ENCODE measurements at regions not wholly inside any gene's neighbourhood (a gene's known extent, or its start where the extent isn't known, plus 50 kb on each side); places are given as distances from the start of the nearest gene placed in this dataset.

DNA sequence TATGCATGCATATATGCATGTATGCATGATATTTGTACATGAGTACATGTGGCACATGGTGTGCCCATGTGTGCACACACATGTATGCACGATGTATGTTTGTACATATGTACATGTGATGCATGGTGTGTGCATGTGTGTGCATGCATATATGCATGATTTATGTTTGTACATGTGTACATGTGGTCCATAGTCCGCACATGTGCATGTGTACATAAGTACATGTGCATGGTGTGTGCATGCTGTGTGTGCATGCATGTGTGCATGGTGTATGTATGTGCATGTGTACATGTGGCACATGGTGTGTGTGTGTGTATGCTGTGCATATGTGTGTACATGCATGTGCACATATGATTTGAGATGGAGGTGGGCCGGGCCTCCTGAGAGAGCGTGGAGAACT, 384.2 kb downstream of the TYW1 start:
- Histone ChIP-seq H3K9me1 (ENCODE audit: insufficient read depth, low read length) (no peaks in the 10 kb centered on the region; the same call in 1 of the 2 replicates), H3K9me3 (ENCODE audit: control insufficient read depth, insufficient read depth, low read length) (no peaks in the 10 kb centered on the region), H3K4ac (ENCODE audit: low read depth, low read length) (no peak overlapping the region), H3K56ac (ENCODE audit: extremely low read depth, insufficient read depth, low read length) (no peak overlapping the region), H3K27me3 (ENCODE audit: control insufficient read depth, insufficient read depth, low read length) (no peaks in the 10 kb centered on the region), H3K14ac (replicated peaks; ENCODE audit: low read depth, low read length) (no peak overlapping the region), H2BK20ac (ENCODE audit: low read depth, low read length) (no peak overlapping the region), H3K23ac (ENCODE audit: low read depth, low read length) (no peak overlapping the region), H3K4me2 (ENCODE audit: low read depth, low read length) (no peak overlapping the region), H3K4me1 (ENCODE audit: control insufficient read depth, insufficient read depth, low read length) (no peaks in the 10 kb centered on the region), H3K4me3 (ENCODE audit: insufficient read depth, low read depth, low read length) (no peak overlapping the region), H3K79me1 (ENCODE audit: low read depth in 1 of 2, low read length in 2 of 2) (no peaks in the 10 kb centered on the region), H4K5ac (ENCODE audit: low read depth, low read length) (no peak overlapping the region), H2BK120ac (ENCODE audit: low read depth, low read length) (no peak overlapping the region), H2AFZ (replicated peaks; ENCODE audit: low read length, poor library complexity) (peak overlapping the region; percentile 11), H2BK15ac (ENCODE audit: low read depth, low read length) (no peak overlapping the region), H2AK5ac (ENCODE audit: low read depth, low read length) (no peak overlapping the region), H4K20me1 (ENCODE audit: insufficient read depth, low read length) (no peaks in the 10 kb centered on the region), H4K91ac (ENCODE audit: insufficient read depth, low read depth, low read length) (no peak overlapping the region), H2AK9ac (replicated peaks; ENCODE audit: low read depth, low read length, poor library complexity) (no peak overlapping the region), H4K8ac (ENCODE audit: low read depth in 2 of 2, low read length in 2 of 2) (no peak overlapping the region), H3K27ac (ENCODE audit: insufficient read depth, low read length) (no peak overlapping the region), H3K9ac (ENCODE audit: low read depth, low read length) (no peak overlapping the region), H3K18ac (ENCODE audit: low read depth, low read length) (no peak overlapping the region), H3K36me3 (ENCODE audit: control insufficient read depth, insufficient read depth, low read length) (no peaks in the 10 kb centered on the region), H2BK5ac (ENCODE audit: low read depth, low read length, poor library complexity, severe bottlenecking) (no peak overlapping the region)
- TF ChIP-seq ELK1 (IDR thresholded peaks at IDR 0.05; ENCODE audit: borderline replicate concordance, low read depth, low read length) (no peak), CHD1 (IDR thresholded peaks at IDR 0.05; ENCODE audit: low read depth, low read length) (no peak), CEBPB (IDR thresholded peaks at IDR 0.05; ENCODE audit: low read depth, low read length) (no peak), MXI1 (IDR thresholded peaks at IDR 0.05; ENCODE audit: borderline replicate concordance, low read depth, low read length) (no peak), RAD21 (IDR thresholded peaks at IDR 0.05; ENCODE audit: low read length) (no peak), MAZ (IDR thresholded peaks at IDR 0.05; ENCODE audit: borderline replicate concordance, low read depth, low read length) (no peak), FOS (IDR thresholded peaks at IDR 0.05; ENCODE audit: low read depth, low read length) (no peak), RCOR1 (IDR thresholded peaks at IDR 0.05; ENCODE audit: insufficient replicate concordance, low read length) (no peak), NFE2L2 (IDR thresholded peaks at IDR 0.05; ENCODE audit: low read depth, low read length) (no peak), MAFK (IDR thresholded peaks at IDR 0.05; ENCODE audit: low read depth, low read length) (no peak)
- TF ChIP-seq, protein P1, sequence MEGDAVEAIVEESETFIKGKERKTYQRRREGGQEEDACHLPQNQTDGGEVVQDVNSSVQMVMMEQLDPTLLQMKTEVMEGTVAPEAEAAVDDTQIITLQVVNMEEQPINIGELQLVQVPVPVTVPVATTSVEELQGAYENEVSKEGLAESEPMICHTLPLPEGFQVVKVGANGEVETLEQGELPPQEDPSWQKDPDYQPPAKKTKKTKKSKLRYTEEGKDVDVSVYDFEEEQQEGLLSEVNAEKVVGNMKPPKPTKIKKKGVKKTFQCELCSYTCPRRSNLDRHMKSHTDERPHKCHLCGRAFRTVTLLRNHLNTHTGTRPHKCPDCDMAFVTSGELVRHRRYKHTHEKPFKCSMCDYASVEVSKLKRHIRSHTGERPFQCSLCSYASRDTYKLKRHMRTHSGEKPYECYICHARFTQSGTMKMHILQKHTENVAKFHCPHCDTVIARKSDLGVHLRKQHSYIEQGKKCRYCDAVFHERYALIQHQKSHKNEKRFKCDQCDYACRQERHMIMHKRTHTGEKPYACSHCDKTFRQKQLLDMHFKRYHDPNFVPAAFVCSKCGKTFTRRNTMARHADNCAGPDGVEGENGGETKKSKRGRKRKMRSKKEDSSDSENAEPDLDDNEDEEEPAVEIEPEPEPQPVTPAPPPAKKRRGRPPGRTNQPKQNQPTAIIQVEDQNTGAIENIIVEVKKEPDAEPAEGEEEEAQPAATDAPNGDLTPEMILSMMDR (conservative IDR thresholded peaks at IDR 0.05; ENCODE audit: low read depth, low read length): no peak
- dilution Hi-C loops (cut with HindIII; ENCODE audit: low sequenced_read_pairs, unreplicated experiment) (no loop called here), intact Hi-C loops (cut with micrococcal nuclease) (no loop called here), in situ Hi-C loops (cut with MboI; ENCODE audit: low sequenced_read_pairs) (no loop called here)
- WGBS, 2 experiments (ENCODE audit: extremely low coverage in 2 of 2, insufficient read length in 1 of 2): 56% methylated on average over 4 of the region's 4 CpGs; no CpG with 5 or more reads in 1 of the 2 experiments
- DNase-seq: no peak
- CTCF ChIA-PET: no interaction called here
- ATAC-seq (ENCODE audit: low read depth): no peak
- POLR2A ChIA-PET (ENCODE audit: unreplicated experiment): no interaction called here
- no TSS peak for BruUV-seq (replicated peaks)

Measured in IMR-90 (cell line).